Lung (tissue), 11 donors: ENCODE measurements at regions not wholly inside any gene's neighbourhood (a gene's known extent, or its start where the extent isn't known, plus 50 kb on each side); places are given as distances from the start of the nearest gene placed in this dataset.

Source experiments
- ATAC-seq: fragments of 200-7000 bp; cut with Tn5 transposase; one replicate; pipeline ENCODE4 v1.9.1; 2020; ENCODE audit warnings: moderate number of reproducible peaks; ENCODE audit not compliant: insufficient read depth, low FRiP score
- DNase-seq, 3 donors: peaks; one replicate each; pipeline ENCODE4 v3.0.0-alpha.2; 2013 to 2017
- H3K27ac ChIP-seq, 2 donors: one replicate each; pipeline ENCODE4 v1.5.1; 2013; ENCODE audit warnings: mild to moderate bottlenecking in 2 of 2, moderate library complexity in 2 of 2, control low read depth in 1 of 2, inconsistent platforms in 1 of 2, low read depth in 1 of 2, low read length in 1 of 2
- H3K27me3 ChIP-seq, 3 donors: one replicate each; pipeline ENCODE4 v1.5.1; 2013; ENCODE audit warnings: low read length in 2 of 3; ENCODE audit not compliant: control insufficient read depth in 3 of 3, insufficient read depth in 3 of 3
- H3K36me3 ChIP-seq, 4 donors: one replicate each; pipeline ENCODE4 v1.5.1; 2013; ENCODE audit warnings: low read length in 4 of 4, mild to moderate bottlenecking in 1 of 4, moderate library complexity in 1 of 4; ENCODE audit not compliant: control insufficient read depth in 4 of 4, insufficient read depth in 4 of 4
- H3K4me1 ChIP-seq, 5 donors: one replicate each; pipeline ENCODE4 v1.5.1; 2013; ENCODE audit warnings: low read length in 5 of 5, mild to moderate bottlenecking in 2 of 5, moderate library complexity in 1 of 5; ENCODE audit not compliant: control insufficient read depth in 5 of 5, insufficient read depth in 5 of 5
- H3K4me3 ChIP-seq: one replicate; pipeline ENCODE4 v1.5.1; 2013; ENCODE audit warnings: mild to moderate bottlenecking, control low read depth, moderate library complexity
- H3K9ac ChIP-seq, 2 donors: one replicate each; pipeline ENCODE4 v1.5.1; 2013; ENCODE audit warnings: low read length in 2 of 2, control low read depth in 1 of 2; ENCODE audit not compliant: insufficient read depth in 1 of 2
- H3K9me3 ChIP-seq, 4 donors: one replicate each; pipeline ENCODE4 v1.5.1; 2013; ENCODE audit warnings: low read length in 3 of 4, mild to moderate bottlenecking in 1 of 4, moderate library complexity in 1 of 4; ENCODE audit not compliant: control insufficient read depth in 4 of 4, insufficient read depth in 3 of 4
- CTCF ChIP-seq: IDR thresholded peaks from 2 replicates; pipeline ENCODE4 v1.5.1; 2012; ENCODE audit warnings: mild to moderate bottlenecking; ENCODE audit errors: control extremely low read depth, extremely low read depth
- WGBS, 2 donors: extraction: QIAGEN DNeasy Blood & Tissue Kit; methylation state at CpG; one replicate each; pipeline ENCODE4 v1.1.7; 2013; 5-methylcytosine and 5-hydroxymethylcytosine counted together
- donor health status: control.
- donor health status: control.
- donor health status: Bipolar disorder and iron deficiency.
- donor health status: healthy.
- donor health status: DM: yes; HTN: yes; CAD: no.

- DNase-seq, result no peak
- 34 to 61% methylated on average over 1 of the region's 1 CpG for WGBS, 2 donors
- TF ChIP-seq CTCF, result no peak
Observed at GRCh38 chr9:78881295-78881694, 584.4 kb downstream of the PSAT1 start.

GRCh38 chr9:78882481-78882880 is 585.6 kb downstream of the PSAT1 start:
- Histone ChIP-seq H3K27ac (no peak overlapping the region), H3K4me1 (peaks cover 0 to 2% (median 0%) of the 10 kb centered on the region in 5 donors), H3K9me3 (no peaks in the 10 kb centered on the region), H3K4me3 (no peak overlapping the region), H3K36me3 (no peaks in the 10 kb centered on the region), H3K27me3 (no peaks in the 10 kb centered on the region), H3K9ac (no peak overlapping the region)
- DNase-seq, result no peak
- TF ChIP-seq CTCF, result no peak
- 88 to 93% methylated on average over 4 of the region's 4 CpGs for WGBS, 2 donors
- ATAC-seq, result no peak

More at GRCh38 chr9:78881295-78881694, 584.4 kb downstream of the PSAT1 start:
- H3K4me1 ChIP-seq, result peaks cover 0 to 2% (median 0%) of the 10 kb centered on the region in 5 donors
- no peak overlapping the region for H3K4me3 ChIP-seq
- no peaks in the 10 kb centered on the region for H3K9me3 ChIP-seq
- no peak for ATAC-seq
- no peak overlapping the region for H3K9ac ChIP-seq
- no peak overlapping the region for H3K27ac ChIP-seq
- no peaks in the 10 kb centered on the region for H3K27me3 ChIP-seq
- no peaks in the 10 kb centered on the region for H3K36me3 ChIP-seq

GRCh38 chr9:78884611-78885150 is 587.8 kb downstream of the PSAT1 start:
- TF ChIP-seq CTCF, result no peak
- no peak overlapping the region for H3K4me3 ChIP-seq
- WGBS, 2 donors, result 92 to 93% methylated on average over 4 of the region's 4 CpGs

GRCh38 chr9:78892182-78892581 is 595.3 kb downstream of the PSAT1 start:
- Histone ChIP-seq H3K4me3 (no peak overlapping the region), H3K27me3 (no peaks in the 10 kb centered on the region), H3K9me3 (peaks cover 0 to 5% (median under 1%) of the 10 kb centered on the region in 4 donors), H3K9ac (no peak overlapping the region), H3K36me3 (no peaks in the 10 kb centered on the region), H3K27ac (no peak overlapping the region), H3K4me1 (peaks cover 0 to 5% (median 0%) of the 10 kb centered on the region in 5 donors)
- DNase-seq, result no peak
- 28 to 48% methylated on average over 1 of the region's 1 CpG for WGBS, 2 donors
- no peak for ATAC-seq
- no peak for TF ChIP-seq CTCF

More at GRCh38 chr9:78884611-78885150, 587.8 kb downstream of the PSAT1 start:
- no peak for DNase-seq
- Histone ChIP-seq H3K9ac (no peak overlapping the region), H3K9me3 (peaks cover 0 to 3% (median 0%) of the 10 kb centered on the region in 4 donors), H3K36me3 (no peaks in the 10 kb centered on the region), H3K27me3 (no peaks in the 10 kb centered on the region), H3K27ac (no peak overlapping the region), H3K4me1 (peaks cover 0 to 2% (median 0%) of the 10 kb centered on the region in 5 donors)
- ATAC-seq, result no peak
